SK-N-SH treated with all-trans-retinoic acid at 6 μM for 48 hours (cell line): ENCODE measurements at regions not wholly inside any gene's neighbourhood (a gene's known extent, or its start where the extent isn't known, plus 50 kb on each side); places are given as distances from the start of the nearest gene placed in this dataset.

Source experiments
- ATAC-seq: fragments of 200-7000 bp; cut with Tn5 transposase; 3 replicates; pipeline ENCODE4 v1.9.1; 2020; ENCODE audit warnings: mild to moderate bottlenecking, moderate library complexity
- ARNTL ChIP-seq: fragments of 450-650 bp; formaldehyde crosslinking; IDR thresholded peaks from 2 replicates; pipeline ENCODE4 v1.5.0; 2020; ENCODE audit warnings: low read depth, mild to moderate bottlenecking, moderate library complexity, borderline replicate concordance
- BACH2 ChIP-seq: fragments of 250-450 bp; sonication (Bioruptor Pico); IDR thresholded peaks from 2 replicates; pipeline ENCODE4 v1.9.0; 2021; ENCODE audit warnings: mild to moderate bottlenecking, borderline replicate concordance
- CREB5 ChIP-seq: fragments of 250-450 bp; sonication (Bioruptor Pico); IDR thresholded peaks from 2 replicates; pipeline ENCODE4 v1.5.1; 2020; ENCODE audit warnings: low read depth, mild to moderate bottlenecking, moderate library complexity
- CSDC2 ChIP-seq: fragments of 250-450 bp; sonication (Bioruptor Pico); IDR thresholded peaks from 2 replicates; pipeline ENCODE4 v1.5.0; 2020; ENCODE audit warnings: mild to moderate bottlenecking, moderate library complexity
- CSRNP3 ChIP-seq: fragments of 250-450 bp; sonication (Bioruptor Pico); IDR thresholded peaks from 2 replicates; pipeline ENCODE4 v1.5.1; 2021; ENCODE audit warnings: mild to moderate bottlenecking, moderate library complexity
- ESRRG ChIP-seq: fragments of 250-450 bp; sonication (Bioruptor Pico); IDR thresholded peaks from 2 replicates; pipeline ENCODE4 v1.6.1; 2021; ENCODE audit warnings: mild to moderate bottlenecking
- OSR1 ChIP-seq: fragments of 250-450 bp; sonication (Bioruptor Pico); IDR thresholded peaks from 2 replicates; pipeline ENCODE4 v1.8.0; 2022; ENCODE audit warnings: moderate library complexity, mild to moderate bottlenecking, inconsistent platforms
- PATZ1 ChIP-seq: fragments of 250-450 bp; sonication (Bioruptor Pico); IDR thresholded peaks from 2 replicates; pipeline ENCODE4 v1.8.0; 2020; ENCODE audit warnings: mild to moderate bottlenecking, moderate library complexity, borderline replicate concordance
- PPARA ChIP-seq: fragments of 250-450 bp; sonication (Bioruptor Pico); IDR thresholded peaks from 2 replicates; pipeline ENCODE4 v1.5.0; 2020; ENCODE audit warnings: mild to moderate bottlenecking, borderline replicate concordance
- RARB ChIP-seq: fragments of 250-450 bp; sonication (Bioruptor Pico); IDR thresholded peaks from 2 replicates; pipeline ENCODE4 v1.8.0; 2021; ENCODE audit warnings: mild to moderate bottlenecking, moderate library complexity
- TCF4 ChIP-seq: fragments of 250-450 bp; sonication (Bioruptor Pico); IDR thresholded peaks from 2 replicates; pipeline ENCODE4 v1.8.0; 2021; ENCODE audit warnings: mild to moderate bottlenecking, moderate library complexity, borderline replicate concordance
- TOX ChIP-seq: fragments of 250-450 bp; sonication (Bioruptor Pico); IDR thresholded peaks from 2 replicates; pipeline ENCODE4 v1.8.0; 2021; ENCODE audit warnings: mild to moderate bottlenecking, moderate library complexity, borderline replicate concordance
- ZC3H10 ChIP-seq: fragments of 250-450 bp; sonication (Bioruptor Pico); IDR thresholded peaks from 2 replicates; pipeline ENCODE4 v1.5.1; 2021; ENCODE audit warnings: mild to moderate bottlenecking, moderate library complexity
- ZFP3 ChIP-seq: fragments of 250-450 bp; sonication (Bioruptor Pico); IDR thresholded peaks from 2 replicates; pipeline ENCODE4 v1.5.0; 2020; ENCODE audit warnings: mild to moderate bottlenecking, moderate library complexity
- ZFP30 ChIP-seq: fragments of 450-650 bp; formaldehyde crosslinking; IDR thresholded peaks from 2 replicates; pipeline ENCODE4 v1.5.0; 2022; ENCODE audit warnings: mild to moderate bottlenecking, moderate library complexity
- ZNF70 ChIP-seq: fragments of 450-650 bp; formaldehyde crosslinking; IDR thresholded peaks from 2 replicates; pipeline ENCODE4 v1.5.0; 2020; ENCODE audit warnings: mild to moderate bottlenecking, moderate library complexity
- ZNF8 ChIP-seq: fragments of 450-650 bp; formaldehyde crosslinking; IDR thresholded peaks from 2 replicates; pipeline ENCODE4 v1.5.0; 2020; ENCODE audit warnings: mild to moderate bottlenecking, moderate library complexity
- TF ChIP-seq, protein P1 (sequence below): fragments of 250-450 bp; sonication (Bioruptor Pico); IDR thresholded peaks from 2 replicates; pipeline ENCODE4 v1.5.0; 2020; ENCODE audit warnings: mild to moderate bottlenecking, moderate library complexity

GRCh38 chr14:38137005-38137404 is 70.7 kb upstream of the SSTR1 start (continued):
- no peak for TF ChIP-seq CSDC2

DNA sequence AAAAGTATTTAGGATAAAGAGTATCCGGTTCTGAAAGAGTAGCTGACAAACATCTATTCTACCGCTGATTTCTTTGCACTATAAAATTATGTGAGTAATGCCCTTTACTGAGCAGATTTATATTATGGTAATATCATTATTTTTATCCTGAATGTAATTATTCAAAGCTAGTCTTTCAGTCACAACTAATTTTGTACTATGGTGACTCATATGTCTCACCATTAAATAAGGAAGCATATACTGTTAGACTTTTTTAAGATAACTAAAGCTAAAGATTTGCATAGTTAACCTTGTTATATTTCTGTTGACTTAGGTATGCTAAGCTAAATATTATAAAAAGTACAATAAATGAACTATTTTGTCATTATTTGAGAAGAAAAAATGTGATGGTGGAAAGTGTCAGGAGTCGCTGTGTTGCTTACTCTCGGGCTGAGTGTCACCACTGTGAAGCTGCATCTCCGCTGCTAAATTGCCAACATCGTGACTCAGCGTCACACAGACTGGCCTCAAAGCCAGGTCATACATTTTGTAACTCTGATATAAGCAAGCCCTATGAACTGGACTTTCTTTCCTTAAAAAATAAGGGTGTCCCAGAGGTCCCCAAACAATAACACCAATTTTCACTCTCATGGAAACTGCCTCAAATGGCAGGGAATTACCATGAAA is 69.1 kb upstream of the SSTR1 start:
- TF ChIP-seq PPARA (CRISPR knock-in tag) = no peak
- no peak for TF ChIP-seq ZNF70 (CRISPR knock-in tag)
- TF ChIP-seq ESRRG = no peak
- TF ChIP-seq CSDC2 = no peak
- TF ChIP-seq ZFP30 = no peak
- no peak for TF ChIP-seq CREB5
- TF ChIP-seq ZFP3 (CRISPR knock-in tag) = no peak
- no peak for TF ChIP-seq TOX
- TF ChIP-seq RARB = no peak
- TF ChIP-seq TCF4 = no peak
- no peak for TF ChIP-seq OSR1 (CRISPR knock-in tag)
- TF ChIP-seq ARNTL (CRISPR knock-in tag) = no peak
- TF ChIP-seq, protein P1, sequence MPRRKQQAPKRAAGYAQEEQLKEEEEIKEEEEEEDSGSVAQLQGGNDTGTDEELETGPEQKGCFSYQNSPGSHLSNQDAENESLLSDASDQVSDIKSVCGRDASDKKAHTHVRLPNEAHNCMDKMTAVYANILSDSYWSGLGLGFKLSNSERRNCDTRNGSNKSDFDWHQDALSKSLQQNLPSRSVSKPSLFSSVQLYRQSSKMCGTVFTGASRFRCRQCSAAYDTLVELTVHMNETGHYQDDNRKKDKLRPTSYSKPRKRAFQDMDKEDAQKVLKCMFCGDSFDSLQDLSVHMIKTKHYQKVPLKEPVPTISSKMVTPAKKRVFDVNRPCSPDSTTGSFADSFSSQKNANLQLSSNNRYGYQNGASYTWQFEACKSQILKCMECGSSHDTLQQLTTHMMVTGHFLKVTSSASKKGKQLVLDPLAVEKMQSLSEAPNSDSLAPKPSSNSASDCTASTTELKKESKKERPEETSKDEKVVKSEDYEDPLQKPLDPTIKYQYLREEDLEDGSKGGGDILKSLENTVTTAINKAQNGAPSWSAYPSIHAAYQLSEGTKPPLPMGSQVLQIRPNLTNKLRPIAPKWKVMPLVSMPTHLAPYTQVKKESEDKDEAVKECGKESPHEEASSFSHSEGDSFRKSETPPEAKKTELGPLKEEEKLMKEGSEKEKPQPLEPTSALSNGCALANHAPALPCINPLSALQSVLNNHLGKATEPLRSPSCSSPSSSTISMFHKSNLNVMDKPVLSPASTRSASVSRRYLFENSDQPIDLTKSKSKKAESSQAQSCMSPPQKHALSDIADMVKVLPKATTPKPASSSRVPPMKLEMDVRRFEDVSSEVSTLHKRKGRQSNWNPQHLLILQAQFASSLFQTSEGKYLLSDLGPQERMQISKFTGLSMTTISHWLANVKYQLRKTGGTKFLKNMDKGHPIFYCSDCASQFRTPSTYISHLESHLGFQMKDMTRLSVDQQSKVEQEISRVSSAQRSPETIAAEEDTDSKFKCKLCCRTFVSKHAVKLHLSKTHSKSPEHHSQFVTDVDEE (CRISPR knock-in tag) = no peak
- no peak for TF ChIP-seq ZC3H10
- TF ChIP-seq ZNF8 (CRISPR knock-in tag) = no peak
- TF ChIP-seq PATZ1 (CRISPR knock-in tag) = no peak
- TF ChIP-seq CSRNP3 = no peak
- no peak for ATAC-seq

GRCh38 chr14:38139926-38140325 is 67.8 kb upstream of the SSTR1 start:
- ATAC-seq = no peak
- TF ChIP-seq ZFP30 = no peak
- TF ChIP-seq, protein P1 (CRISPR knock-in tag) = no peak
- TF ChIP-seq TCF4 = no peak
- TF ChIP-seq PATZ1 (CRISPR knock-in tag) = no peak
- TF ChIP-seq OSR1 (CRISPR knock-in tag) = no peak
- no peak for TF ChIP-seq TOX
- no peak for TF ChIP-seq CREB5
- TF ChIP-seq ZC3H10 = no peak
- no peak for TF ChIP-seq BACH2
